ENCODE measurements at regions not wholly inside any gene's neighbourhood (a gene's known extent, or its start where the extent isn't known, plus 50 kb on each side); places are given as distances from the start of the nearest gene placed in this dataset.

- intact Hi-C loops (cut with micrococcal nuclease; ENCODE audit: unreplicated experiment) = no loop called here
- Mint-ChIP-seq H3K27me3 (ENCODE audit: unreplicated experiment) (no peaks in the 10 kb centered on the region), H3K36me3 (ENCODE audit: insufficient read depth, unreplicated experiment) (no peaks in the 10 kb centered on the region), H3K27ac (ENCODE audit: unreplicated experiment) (no peak overlapping the region), H3K4me3 (ENCODE audit: low read depth, unreplicated experiment) (no peak overlapping the region), H3K9me3 (ENCODE audit: low read depth, unreplicated experiment) (peaks cover 13% of the 10 kb centered on the region), H3K4me1 (ENCODE audit: low read depth, unreplicated experiment) (no peaks in the 10 kb centered on the region)
- CTCF ChIA-PET = no interaction called here
- no peak for TF ChIP-seq CTCF (IDR thresholded peaks at IDR 0.05; ENCODE audit: unreplicated experiment)
- DNase-seq = no peak
- BruUV-seq (replicated peaks) = no TSS peak
Observed at GRCh38 chr5:4038994-4039393, 443.4 kb downstream of the IRX1 start.

GRCh38 chr5:4042311-4042710 is 446.7 kb downstream of the IRX1 start:
- CTCF ChIA-PET = interaction anchor here (0.5 kb wide), 1 partner anchor 1893 kb away, joined by 3 read pairs; no protein-coding TSS in a partner anchor
- BruUV-seq (replicated peaks) = no TSS peak
- Mint-ChIP-seq H3K27me3 (ENCODE audit: unreplicated experiment) (no peaks in the 10 kb centered on the region), H3K9me3 (ENCODE audit: low read depth, unreplicated experiment) (peaks cover 21% of the 10 kb centered on the region), H3K27ac (ENCODE audit: unreplicated experiment) (no peak overlapping the region), H3K36me3 (ENCODE audit: insufficient read depth, unreplicated experiment) (no peaks in the 10 kb centered on the region), H3K4me3 (ENCODE audit: low read depth, unreplicated experiment) (no peak overlapping the region), H3K4me1 (ENCODE audit: low read depth, unreplicated experiment) (no peaks in the 10 kb centered on the region)
- TF ChIP-seq CTCF (IDR thresholded peaks at IDR 0.05; ENCODE audit: unreplicated experiment) = no peak
- no peak for DNase-seq
- intact Hi-C loops (cut with micrococcal nuclease; ENCODE audit: unreplicated experiment) = no loop called here

GRCh38 chr5:4043135-4043534 is 447.5 kb downstream of the IRX1 start:
- H3K36me3 Mint-ChIP-seq (ENCODE audit: insufficient read depth, unreplicated experiment) = no peaks in the 10 kb centered on the region
- peaks cover 21% of the 10 kb centered on the region for H3K9me3 Mint-ChIP-seq (ENCODE audit: low read depth, unreplicated experiment)

GRCh38 chr5:4044881-4045280 is 449.2 kb downstream of the IRX1 start:
- CTCF ChIA-PET = no interaction called here
- H3K27me3 Mint-ChIP-seq (ENCODE audit: unreplicated experiment) = no peaks in the 10 kb centered on the region
- no peaks in the 10 kb centered on the region for H3K4me1 Mint-ChIP-seq (ENCODE audit: low read depth, unreplicated experiment)
- no peak for DNase-seq
- intact Hi-C loops (cut with micrococcal nuclease; ENCODE audit: unreplicated experiment) = no loop called here
- H3K27ac Mint-ChIP-seq (ENCODE audit: unreplicated experiment) = no peak overlapping the region
- H3K9me3 Mint-ChIP-seq (ENCODE audit: low read depth, unreplicated experiment) = peaks cover 21% of the 10 kb centered on the region
- H3K4me3 Mint-ChIP-seq (ENCODE audit: low read depth, unreplicated experiment) = no peak overlapping the region
- BruUV-seq (replicated peaks) = no TSS peak
- H3K36me3 Mint-ChIP-seq (ENCODE audit: insufficient read depth, unreplicated experiment) = no peaks in the 10 kb centered on the region
- TF ChIP-seq CTCF (IDR thresholded peaks at IDR 0.05; ENCODE audit: unreplicated experiment) = no peak

More at GRCh38 chr5:4043135-4043534, 447.5 kb downstream of the IRX1 start:
- no peak for DNase-seq
- Mint-ChIP-seq H3K27ac (ENCODE audit: unreplicated experiment) (no peak overlapping the region), H3K4me3 (ENCODE audit: low read depth, unreplicated experiment) (no peak overlapping the region), H3K4me1 (ENCODE audit: low read depth, unreplicated experiment) (no peaks in the 10 kb centered on the region), H3K27me3 (ENCODE audit: unreplicated experiment) (no peaks in the 10 kb centered on the region)
- no peak for TF ChIP-seq CTCF (IDR thresholded peaks at IDR 0.05; ENCODE audit: unreplicated experiment)
- intact Hi-C loops (cut with micrococcal nuclease; ENCODE audit: unreplicated experiment) = no loop called here
- no TSS peak for BruUV-seq (replicated peaks)
- CTCF ChIA-PET = no interaction called here
